ENCODE measurements at regions not wholly inside any gene's neighbourhood (a gene's known extent, or its start where the extent isn't known, plus 50 kb on each side); places are given as distances from the start of the nearest gene placed in this dataset.

DNA sequence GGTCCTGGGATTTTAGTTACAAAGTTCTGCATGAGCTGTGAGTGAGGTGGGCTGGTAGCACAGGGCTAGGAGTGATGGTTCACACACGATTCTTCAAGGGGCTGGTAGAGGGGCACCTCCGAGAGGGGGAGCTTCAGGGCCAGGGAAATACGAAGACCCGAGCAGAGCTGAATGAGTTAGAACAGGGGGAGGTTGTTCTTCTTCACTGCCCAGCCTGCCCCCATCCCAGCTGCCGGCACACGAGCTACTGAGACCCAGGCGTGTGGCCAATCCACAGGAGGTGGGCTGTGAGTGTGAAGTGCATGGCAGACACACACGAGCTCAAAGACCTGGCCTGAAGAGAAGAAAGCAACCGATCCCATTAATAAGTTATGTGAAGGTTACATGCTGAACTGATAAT, 256.2 kb upstream of the ZNF32 start:
- intact Hi-C loops (cut with micrococcal nuclease; ENCODE audit: unreplicated experiment): loop anchor here (5.0 kb wide), 1 partner anchor 223 kb away; no protein-coding TSS in a partner anchor
- POLR2A ChIA-PET: no interaction called here
- CTCF ChIA-PET: no interaction called here
- H3K27me3 Mint-ChIP-seq (ENCODE audit: insufficient read depth, unreplicated experiment): peaks cover 9% of the 10 kb centered on the region
- no peak overlapping the region for H3K4me3 Mint-ChIP-seq (ENCODE audit: unreplicated experiment)
- Histone ChIP-seq H3K4me3 (ENCODE audit: low read depth, low read length) (no peak overlapping the region), H3K9me3 (no peaks in the 10 kb centered on the region), H3K27me3 (replicated peaks; ENCODE audit: control insufficient read depth, insufficient read depth, low read length) (no peaks in the 10 kb centered on the region), H3K4me1 (no peaks in the 10 kb centered on the region), H3K36me3 (ENCODE audit: control insufficient read depth, insufficient read depth, low read length) (no peaks in the 10 kb centered on the region)
- BruUV-seq (replicated peaks): no TSS peak
- H3K4me1 Mint-ChIP-seq (ENCODE audit: low read depth, unreplicated experiment): no peaks in the 10 kb centered on the region
- no peak overlapping the region for H3K27ac Mint-ChIP-seq (ENCODE audit: unreplicated experiment)
- no peak for DNase-seq
- TF ChIP-seq, protein P1, sequence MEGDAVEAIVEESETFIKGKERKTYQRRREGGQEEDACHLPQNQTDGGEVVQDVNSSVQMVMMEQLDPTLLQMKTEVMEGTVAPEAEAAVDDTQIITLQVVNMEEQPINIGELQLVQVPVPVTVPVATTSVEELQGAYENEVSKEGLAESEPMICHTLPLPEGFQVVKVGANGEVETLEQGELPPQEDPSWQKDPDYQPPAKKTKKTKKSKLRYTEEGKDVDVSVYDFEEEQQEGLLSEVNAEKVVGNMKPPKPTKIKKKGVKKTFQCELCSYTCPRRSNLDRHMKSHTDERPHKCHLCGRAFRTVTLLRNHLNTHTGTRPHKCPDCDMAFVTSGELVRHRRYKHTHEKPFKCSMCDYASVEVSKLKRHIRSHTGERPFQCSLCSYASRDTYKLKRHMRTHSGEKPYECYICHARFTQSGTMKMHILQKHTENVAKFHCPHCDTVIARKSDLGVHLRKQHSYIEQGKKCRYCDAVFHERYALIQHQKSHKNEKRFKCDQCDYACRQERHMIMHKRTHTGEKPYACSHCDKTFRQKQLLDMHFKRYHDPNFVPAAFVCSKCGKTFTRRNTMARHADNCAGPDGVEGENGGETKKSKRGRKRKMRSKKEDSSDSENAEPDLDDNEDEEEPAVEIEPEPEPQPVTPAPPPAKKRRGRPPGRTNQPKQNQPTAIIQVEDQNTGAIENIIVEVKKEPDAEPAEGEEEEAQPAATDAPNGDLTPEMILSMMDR (IDR thresholded peaks at IDR 0.05; ENCODE audit: insufficient read depth in 1 of 2, low read depth in 1 of 2, low read length in 1 of 2, severe bottlenecking in 1 of 2, unreplicated experiment in 1 of 2): no peak
- no peaks in the 10 kb centered on the region for H3K36me3 Mint-ChIP-seq (ENCODE audit: insufficient read depth, unreplicated experiment)
- no peaks in the 10 kb centered on the region for H3K9me3 Mint-ChIP-seq (ENCODE audit: unreplicated experiment)

DNA sequence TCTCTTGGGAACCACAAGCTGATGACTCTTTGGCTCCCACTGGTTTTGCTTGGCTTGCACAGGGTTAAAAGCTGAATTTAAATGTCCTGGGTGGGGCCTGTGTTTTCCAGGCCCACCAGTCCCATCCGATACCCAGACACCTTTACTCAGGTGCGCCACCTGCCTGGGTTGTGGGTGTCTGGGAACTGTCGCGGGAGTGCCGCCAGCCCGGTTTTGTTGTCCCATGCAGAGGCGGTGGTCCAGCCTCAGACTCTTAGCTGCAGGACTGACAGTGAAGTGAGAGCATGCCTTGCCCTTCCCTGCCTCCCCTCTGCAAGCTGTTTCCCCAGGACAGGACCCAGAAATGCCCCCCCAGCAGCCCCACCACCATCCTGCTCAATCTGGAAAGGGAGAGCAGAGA, 255.6 kb upstream of the ZNF32 start:
- intact Hi-C loops (cut with micrococcal nuclease; ENCODE audit: unreplicated experiment): loop anchor here (5.0 kb wide), 1 partner anchor 222 kb away; no protein-coding TSS in a partner anchor
- TF ChIP-seq, protein P1 (IDR thresholded peaks at IDR 0.05; ENCODE audit: insufficient read depth in 1 of 2, low read depth in 1 of 2, low read length in 1 of 2, severe bottlenecking in 1 of 2, unreplicated experiment in 1 of 2): peak in 1 of 2 experiments; percentile 13
- H3K36me3 ChIP-seq (ENCODE audit: control insufficient read depth, insufficient read depth, low read length): no peaks in the 10 kb centered on the region
- POLR2A ChIA-PET: no interaction called here
- H3K4me3 Mint-ChIP-seq (ENCODE audit: unreplicated experiment): no peak overlapping the region
- no peaks in the 10 kb centered on the region for H3K9me3 Mint-ChIP-seq (ENCODE audit: unreplicated experiment)
- BruUV-seq (replicated peaks): no TSS peak
- no peak for DNase-seq
- H3K36me3 Mint-ChIP-seq (ENCODE audit: insufficient read depth, unreplicated experiment): no peaks in the 10 kb centered on the region
- no peaks in the 10 kb centered on the region for H3K4me1 ChIP-seq
- H3K4me1 Mint-ChIP-seq (ENCODE audit: low read depth, unreplicated experiment): no peaks in the 10 kb centered on the region
- no peaks in the 10 kb centered on the region for H3K9me3 ChIP-seq
- CTCF ChIA-PET: no interaction called here
- no peak overlapping the region for H3K27ac Mint-ChIP-seq (ENCODE audit: unreplicated experiment)
- no peaks in the 10 kb centered on the region for H3K27me3 ChIP-seq (replicated peaks; ENCODE audit: control insufficient read depth, insufficient read depth, low read length)
- H3K4me3 ChIP-seq (ENCODE audit: low read depth, low read length): no peak overlapping the region
- H3K27me3 Mint-ChIP-seq (ENCODE audit: insufficient read depth, unreplicated experiment): peaks cover 9% of the 10 kb centered on the region

DNA sequence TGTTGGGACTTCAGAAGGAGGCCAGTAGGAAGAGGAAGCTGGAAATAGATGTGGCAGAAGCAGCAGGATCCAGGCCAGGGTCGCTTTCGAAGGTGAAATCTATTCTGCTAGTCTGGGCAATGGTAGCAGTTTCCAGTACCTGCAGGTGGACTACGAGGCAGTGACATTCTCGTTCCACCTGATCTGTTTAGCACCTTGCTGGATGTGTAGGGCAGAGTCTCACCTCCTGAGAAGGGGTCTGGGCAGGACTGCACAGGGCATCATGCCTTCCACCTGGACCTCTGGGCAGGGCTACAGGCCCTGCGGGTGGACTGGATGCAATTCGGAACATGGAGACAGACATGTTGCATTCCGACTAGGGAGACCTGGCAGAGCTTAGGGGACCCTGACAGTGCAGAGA, 254.8 kb upstream of the ZNF32 start:
- TF ChIP-seq, protein P1 (IDR thresholded peaks at IDR 0.05; ENCODE audit: insufficient read depth in 1 of 2, low read depth in 1 of 2, low read length in 1 of 2, severe bottlenecking in 1 of 2, unreplicated experiment in 1 of 2): no peak
- Histone ChIP-seq H3K36me3 (ENCODE audit: control insufficient read depth, insufficient read depth, low read length) (no peaks in the 10 kb centered on the region), H3K27me3 (replicated peaks; ENCODE audit: control insufficient read depth, insufficient read depth, low read length) (no peaks in the 10 kb centered on the region), H3K9me3 (no peaks in the 10 kb centered on the region), H3K4me3 (ENCODE audit: low read depth, low read length) (no peak overlapping the region), H3K4me1 (no peaks in the 10 kb centered on the region)
- Mint-ChIP-seq H3K4me3 (ENCODE audit: unreplicated experiment) (no peak overlapping the region), H3K9me3 (ENCODE audit: unreplicated experiment) (no peaks in the 10 kb centered on the region), H3K36me3 (ENCODE audit: insufficient read depth, unreplicated experiment) (no peaks in the 10 kb centered on the region), H3K4me1 (ENCODE audit: low read depth, unreplicated experiment) (no peaks in the 10 kb centered on the region), H3K27me3 (ENCODE audit: insufficient read depth, unreplicated experiment) (peaks cover 9% of the 10 kb centered on the region), H3K27ac (ENCODE audit: unreplicated experiment) (no peak overlapping the region)
- CTCF ChIA-PET: no interaction called here
- intact Hi-C loops (cut with micrococcal nuclease; ENCODE audit: unreplicated experiment): loop anchor here (5.0 kb wide), 1 partner anchor 221 kb away; no protein-coding TSS in a partner anchor
- no peak for DNase-seq
- POLR2A ChIA-PET: no interaction called here
- BruUV-seq (replicated peaks): no TSS peak
